Naive thymus-derived CD4-positive, alpha-beta T cell (primary cell): ENCODE measurements at regions not wholly inside any gene's neighbourhood (a gene's known extent, or its start where the extent isn't known, plus 50 kb on each side); places are given as distances from the start of the nearest gene placed in this dataset.

Experiments
- ATAC-seq: fragments of 150-1000 bp; cut with Tn5 transposase; 2 replicates; pipeline ENCODE4 v1.10.0; 2021; ENCODE audit warnings: mild to moderate bottlenecking, moderate library complexity
- CTCF ChIA-PET: fragments of 350-600 bp; sonication (Branson Sonifier 250); formaldehyde crosslinking; loops from one replicate; lab custom pipeline; 2021; ENCODE audit warnings: antibody characterized with exemption; lab: Charles Lee
- POLR2A ChIA-PET: fragments of 350-600 bp; sonication (Branson Sonifier 250); formaldehyde crosslinking; loops from one replicate; lab custom pipeline; 2021; ENCODE audit warnings: antibody characterized with exemption, inconsistent platforms; lab: Charles Lee
- DNase-seq, 9 donors: peaks; one replicate each; pipeline versions ENCODE4 v3.0.0 to v3.0.0-alpha.2; 2020 to 2022; ENCODE audit warnings: mixed read lengths in 1 of 9
- H3K27ac ChIP-seq: one replicate; pipeline ENCODE4 v1.7.0; 2013; ENCODE audit warnings: mild to moderate bottlenecking, low read depth, low read length, moderate library complexity
- H3K27me3 ChIP-seq, 2 donors: one replicate each; pipeline ENCODE4 v1.7.0; 2013; ENCODE audit warnings: low read length in 2 of 2, mild to moderate bottlenecking in 2 of 2, moderate library complexity in 2 of 2; ENCODE audit not compliant: control insufficient read depth in 2 of 2, insufficient read depth in 2 of 2
- H3K36me3 ChIP-seq, 3 experiments: 1 replicate in 2 of 3; 2 replicates in 1 of 3; pipeline ENCODE4 v1.7.0; 2013; ENCODE audit warnings: low read length in 3 of 3, mild to moderate bottlenecking in 3 of 3, moderate library complexity in 1 of 3; ENCODE audit not compliant: insufficient read depth in 3 of 3, control insufficient read depth in 2 of 3
- H3K4me1 ChIP-seq, 2 donors: one replicate each; pipeline ENCODE4 v1.7.0; 2013; ENCODE audit warnings: low read length in 2 of 2, mild to moderate bottlenecking in 2 of 2, moderate library complexity in 1 of 2; ENCODE audit not compliant: control insufficient read depth in 2 of 2, insufficient read depth in 2 of 2
- H3K4me3 ChIP-seq: 2 replicates; pipeline ENCODE4 v1.7.0; 2013; ENCODE audit warnings: mild to moderate bottlenecking, low read length
- H3K9me3 ChIP-seq, 3 experiments: 1 replicate in 2 of 3; 2 replicates in 1 of 3; pipeline ENCODE4 v1.7.0; 2013; ENCODE audit warnings: low read length in 3 of 3; ENCODE audit not compliant: control insufficient read depth in 2 of 3
- H3K27ac Mint-ChIP-seq, 9 donors: one replicate each; pipeline ENCODE4 v1.8.0; 2020 to 2022; ENCODE audit warnings: mixed read lengths in 9 of 9, mild to moderate bottlenecking in 8 of 9, moderate library complexity in 5 of 9, inconsistent platforms in 2 of 9
- H3K27me3 Mint-ChIP-seq, 5 donors: one replicate each; pipeline ENCODE4 v1.8.0; 2021 to 2022; ENCODE audit warnings: mixed read lengths in 5 of 5, mild to moderate bottlenecking in 1 of 5
- H3K36me3 Mint-ChIP-seq, 5 donors: one replicate each; pipeline ENCODE4 v1.8.0; 2020 to 2022; ENCODE audit warnings: mixed read lengths in 5 of 5, mild to moderate bottlenecking in 3 of 5, inconsistent platforms in 1 of 5
- H3K4me1 Mint-ChIP-seq, 7 donors: one replicate each; pipeline ENCODE4 v1.8.0; 2020 to 2022; ENCODE audit warnings: mixed read lengths in 7 of 7, mild to moderate bottlenecking in 3 of 7, inconsistent platforms in 1 of 7
- H3K4me3 Mint-ChIP-seq, 10 donors: one replicate each; pipeline ENCODE4 v1.8.0; 2020 to 2022; ENCODE audit warnings: mild to moderate bottlenecking in 10 of 10, mixed read lengths in 10 of 10, moderate library complexity in 6 of 10, inconsistent platforms in 2 of 10
- H3K9me3 Mint-ChIP-seq, 11 donors: one replicate each; pipeline ENCODE4 v1.8.0; 2020 to 2022; ENCODE audit warnings: mixed read lengths in 11 of 11, mild to moderate bottlenecking in 4 of 11, inconsistent platforms in 1 of 11, moderate library complexity in 1 of 11
- intact Hi-C, 2 donors: fragments of 100-400 bp; cut with micrococcal nuclease; formaldehyde crosslinking; loops; one replicate each; pipeline ENCODE4 v1.15.1; 2023

- peaks cover 17 to 58% (median 43%) of the 10 kb centered on the region in 7 donors for H3K4me1 Mint-ChIP-seq
- no peak overlapping the region for H3K4me3 ChIP-seq
- no peaks in the 10 kb centered on the region for H3K9me3 Mint-ChIP-seq
- H3K36me3 ChIP-seq = no peaks in the 10 kb centered on the region
- H3K27ac Mint-ChIP-seq = peak overlapping the region in 2 of 9 donors; percentile 19 to 31
- H3K27me3 Mint-ChIP-seq = peaks cover 6 to 30% (median 12%) of the 10 kb centered on the region in 5 donors
- no peaks in the 10 kb centered on the region for H3K9me3 ChIP-seq
- no peak for DNase-seq
- H3K27ac ChIP-seq = no peak overlapping the region
- ChIA-PET POLR2A (no interaction called here), CTCF (no interaction called here)
- no peaks in the 10 kb centered on the region for H3K27me3 ChIP-seq
- peaks cover 11 to 25% of the 10 kb centered on the region in 2 donors for H3K4me1 ChIP-seq
- no peaks in the 10 kb centered on the region for H3K36me3 Mint-ChIP-seq
- H3K4me3 Mint-ChIP-seq = peak overlapping the region in 1 of 10 donors; percentile 17
- ATAC-seq = no peak
- intact Hi-C loops = no loop called here
These were observed 73.3 kb downstream of the RGS12 start for GRCh38 chr4:3365871-3366842.

DNA sequence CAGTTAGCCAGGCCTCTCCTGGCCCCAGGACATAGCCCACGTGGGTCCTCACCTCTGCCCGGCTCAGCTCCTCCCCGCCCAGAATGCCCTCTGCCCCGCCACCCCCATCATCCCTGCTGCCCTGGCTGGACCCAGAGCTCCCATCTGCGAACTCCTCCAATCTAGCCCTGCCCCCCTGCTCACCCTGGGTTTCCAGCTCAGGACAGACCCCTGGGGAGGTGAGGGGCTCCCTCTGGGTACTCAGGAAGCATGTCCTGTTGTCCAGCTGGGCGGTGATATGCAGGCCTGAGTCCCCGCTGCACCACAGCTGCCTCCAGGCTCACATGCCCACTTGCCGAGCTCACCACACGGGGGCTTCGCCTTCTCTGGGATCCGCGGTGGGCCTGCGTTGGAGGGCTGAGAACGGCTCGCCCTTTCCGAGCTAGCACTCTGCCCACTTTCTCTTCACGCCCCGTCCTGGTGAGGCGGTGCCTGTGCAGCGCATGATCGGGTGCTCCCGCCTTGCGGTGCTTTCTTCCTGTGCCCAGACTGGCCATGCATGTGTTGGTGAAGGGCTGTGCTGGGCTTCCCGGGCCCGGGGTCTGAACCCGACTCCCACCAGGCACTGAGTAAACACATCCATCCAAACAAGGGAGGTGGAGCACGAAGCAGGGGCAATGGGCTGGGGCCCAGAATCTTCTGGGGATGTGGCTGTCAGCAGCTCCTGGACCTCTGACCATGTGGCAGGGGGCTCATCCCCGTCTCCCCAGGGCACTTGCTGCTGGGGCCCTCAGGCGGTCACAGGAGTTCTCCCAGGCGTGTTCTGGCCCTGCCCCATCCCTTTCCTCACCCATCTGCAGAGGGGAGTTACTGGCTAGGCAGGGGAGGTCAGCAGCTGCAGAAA is 74.3 kb downstream of the RGS12 start:
- Histone ChIP-seq H3K9me3 (no peaks in the 10 kb centered on the region), H3K27me3 (no peaks in the 10 kb centered on the region), H3K36me3 (no peaks in the 10 kb centered on the region), H3K27ac (no peak overlapping the region), H3K4me3 (no peak overlapping the region), H3K4me1 (peaks cover 11 to 32% of the 10 kb centered on the region in 2 donors)
- no peaks in the 10 kb centered on the region for H3K36me3 Mint-ChIP-seq
- no peak for DNase-seq
- H3K9me3 Mint-ChIP-seq = no peaks in the 10 kb centered on the region
- ATAC-seq = no peak
- H3K27me3 Mint-ChIP-seq = peaks cover 9 to 37% (median 15%) of the 10 kb centered on the region in 5 donors
- CTCF ChIA-PET = no interaction called here
- POLR2A ChIA-PET = no interaction called here
- H3K4me3 Mint-ChIP-seq = no peak overlapping the region
- H3K27ac Mint-ChIP-seq = peak overlapping the region in 1 of 9 donors; percentile 38
- peaks cover 17 to 63% (median 47%) of the 10 kb centered on the region in 7 donors for H3K4me1 Mint-ChIP-seq
- intact Hi-C loops = no loop called here

DNA sequence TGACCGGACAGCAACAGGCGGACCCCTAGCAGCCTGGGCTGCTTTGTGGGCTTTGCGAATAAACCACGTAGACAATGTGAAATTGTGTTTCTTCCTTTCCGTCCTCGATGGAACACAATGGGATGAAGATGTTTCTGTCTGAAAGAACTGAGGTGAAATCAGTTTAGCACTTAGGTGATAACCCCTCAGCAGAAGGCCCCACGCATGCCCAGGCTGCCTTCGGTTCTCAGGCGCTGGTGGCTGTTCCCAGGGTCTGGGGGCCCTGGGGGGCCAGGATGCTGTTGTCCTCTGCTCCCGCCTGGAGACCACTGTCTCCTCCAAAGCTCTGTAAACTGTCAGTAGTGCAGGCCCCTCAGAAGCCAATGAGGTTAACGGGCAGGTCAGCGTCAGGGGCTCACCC is 73.9 kb upstream of the HGFAC start:
- DNase-seq = no peak
- no peak overlapping the region for H3K4me3 ChIP-seq
- no peak for ATAC-seq
- no peak overlapping the region for H3K27ac ChIP-seq
- intact Hi-C loops = loop anchor here in 1 of 2 donors (2.0 kb wide), 1 partner anchor 75 kb away; the partner anchor contains the start of gene RGS12
- no peaks in the 10 kb centered on the region for H3K36me3 ChIP-seq
- no peaks in the 10 kb centered on the region for H3K27me3 ChIP-seq
- Mint-ChIP-seq H3K36me3 (no peaks in the 10 kb centered on the region), H3K27ac (peak overlapping the region in 5 of 9 donors; percentile 6 to 64 (median 35)), H3K4me3 (peak overlapping the region in 5 of 10 donors; percentile 9 to 89 (median 80)), H3K9me3 (no peaks in the 10 kb centered on the region), H3K27me3 (peaks cover 9 to 41% (median 16%) of the 10 kb centered on the region in 5 donors), H3K4me1 (peaks cover 14 to 59% (median 45%) of the 10 kb centered on the region in 7 donors)
- no peaks in the 10 kb centered on the region for H3K9me3 ChIP-seq
- ChIA-PET CTCF (no interaction called here), POLR2A (no interaction called here)
- H3K4me1 ChIP-seq = peaks cover 11 to 32% of the 10 kb centered on the region in 2 donors

- Mint-ChIP-seq H3K4me1 (peaks cover 12 to 56% (median 42%) of the 10 kb centered on the region in 7 donors), H3K27me3 (peaks cover 9 to 42% (median 16%) of the 10 kb centered on the region in 5 donors), H3K27ac (peak overlapping the region in 5 of 9 donors; percentile 6 to 75 (median 35)), H3K36me3 (no peaks in the 10 kb centered on the region), H3K4me3 (peak overlapping the region in 7 of 10 donors; percentile 51 to 89 (median 81)), H3K9me3 (no peaks in the 10 kb centered on the region)
- ChIA-PET CTCF (no interaction called here), POLR2A (no interaction called here)
- Histone ChIP-seq H3K27me3 (no peaks in the 10 kb centered on the region), H3K4me3 (no peak overlapping the region), H3K36me3 (no peaks in the 10 kb centered on the region), H3K4me1 (peaks cover 11 to 36% of the 10 kb centered on the region in 2 donors), H3K9me3 (no peaks in the 10 kb centered on the region), H3K27ac (no peak overlapping the region)
- intact Hi-C loops = loop anchor here in 1 of 2 donors (2.0 kb wide), 1 partner anchor 76 kb away; the partner anchor contains the start of gene RGS12
- DNase-seq = no peak
- no peak for ATAC-seq
These were observed 73.4 kb upstream of the HGFAC start for GRCh38 chr4:3368334-3368733.

GRCh38 chr4:3368841-3369760 is 72.7 kb upstream of the HGFAC start:
- Histone ChIP-seq H3K27ac (peak overlapping the region; percentile 19), H3K9me3 (no peaks in the 10 kb centered on the region), H3K4me3 (peak overlapping the region; percentile 45), H3K27me3 (no peaks in the 10 kb centered on the region), H3K4me1 (peaks cover 11 to 37% of the 10 kb centered on the region in 2 donors), H3K36me3 (no peaks in the 10 kb centered on the region)
- ChIA-PET CTCF (interaction anchor here (0.9 to 1.8 kb wide), 4 partner anchors 13 to 172 kb away, joined by 3 to 9 read pairs (median 5); no protein-coding TSS in a partner anchor), POLR2A (interaction anchor here (2.6 kb wide), 1 partner anchor 14 kb away, joined by 8 read pairs; no protein-coding TSS in a partner anchor)
- intact Hi-C loops = loop anchor here in 1 of 2 donors (2.0 kb wide), 1 partner anchor 76 kb away; the partner anchor contains the start of gene RGS12
- Mint-ChIP-seq H3K27ac (peak overlapping the region; percentile 2 to 88 (median 63)), H3K4me1 (peaks cover 12 to 54% (median 40%) of the 10 kb centered on the region in 7 donors), H3K4me3 (peak overlapping the region; percentile 67 to 89 (median 84)), H3K36me3 (peaks cover 0 to 4% (median 0%) of the 10 kb centered on the region in 5 donors), H3K27me3 (peaks cover 9 to 41% (median 16%) of the 10 kb centered on the region in 5 donors), H3K9me3 (no peaks in the 10 kb centered on the region)
- DNase-seq (peak in 4 of 9 donors; percentile 15 to 24 (median 18)), ATAC-seq (no peak)
